ENCODE measurements at regions not wholly inside any gene's neighbourhood (a gene's known extent, or its start where the extent isn't known, plus 50 kb on each side); places are given as distances from the start of the nearest gene placed in this dataset.

DNA sequence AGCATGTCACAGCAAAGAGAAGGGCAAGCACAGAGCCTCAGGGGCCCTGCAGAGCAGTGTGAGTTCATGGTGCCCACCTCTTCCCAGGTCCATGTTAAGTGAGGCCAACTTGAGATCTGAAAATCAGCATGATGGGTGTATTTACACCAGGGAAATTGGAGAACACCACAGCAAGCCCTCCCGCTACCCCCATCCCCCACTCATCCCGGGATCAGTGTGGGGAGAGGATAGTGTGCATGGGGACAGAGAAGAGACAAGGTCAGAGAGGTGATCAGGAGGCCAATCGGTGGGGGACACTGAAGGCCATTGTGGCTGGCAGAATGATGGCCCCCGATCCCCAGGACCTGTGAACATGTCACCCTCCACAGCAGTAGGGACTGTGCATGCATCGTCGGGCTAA is 54.7 kb downstream of the PTGR3 start:
- ChIA-PET CTCF (no interaction called here), POLR2A (ENCODE audit: low non-redundant PET) (no interaction called here)
- TF ChIP-seq, protein P1, sequence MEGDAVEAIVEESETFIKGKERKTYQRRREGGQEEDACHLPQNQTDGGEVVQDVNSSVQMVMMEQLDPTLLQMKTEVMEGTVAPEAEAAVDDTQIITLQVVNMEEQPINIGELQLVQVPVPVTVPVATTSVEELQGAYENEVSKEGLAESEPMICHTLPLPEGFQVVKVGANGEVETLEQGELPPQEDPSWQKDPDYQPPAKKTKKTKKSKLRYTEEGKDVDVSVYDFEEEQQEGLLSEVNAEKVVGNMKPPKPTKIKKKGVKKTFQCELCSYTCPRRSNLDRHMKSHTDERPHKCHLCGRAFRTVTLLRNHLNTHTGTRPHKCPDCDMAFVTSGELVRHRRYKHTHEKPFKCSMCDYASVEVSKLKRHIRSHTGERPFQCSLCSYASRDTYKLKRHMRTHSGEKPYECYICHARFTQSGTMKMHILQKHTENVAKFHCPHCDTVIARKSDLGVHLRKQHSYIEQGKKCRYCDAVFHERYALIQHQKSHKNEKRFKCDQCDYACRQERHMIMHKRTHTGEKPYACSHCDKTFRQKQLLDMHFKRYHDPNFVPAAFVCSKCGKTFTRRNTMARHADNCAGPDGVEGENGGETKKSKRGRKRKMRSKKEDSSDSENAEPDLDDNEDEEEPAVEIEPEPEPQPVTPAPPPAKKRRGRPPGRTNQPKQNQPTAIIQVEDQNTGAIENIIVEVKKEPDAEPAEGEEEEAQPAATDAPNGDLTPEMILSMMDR (conservative IDR thresholded peaks at IDR 0.05; ENCODE audit: low read depth): no peak
- DNase-seq (ENCODE audit: low spot score): no peak
- no peak overlapping the region for H3K27ac ChIP-seq

DNA sequence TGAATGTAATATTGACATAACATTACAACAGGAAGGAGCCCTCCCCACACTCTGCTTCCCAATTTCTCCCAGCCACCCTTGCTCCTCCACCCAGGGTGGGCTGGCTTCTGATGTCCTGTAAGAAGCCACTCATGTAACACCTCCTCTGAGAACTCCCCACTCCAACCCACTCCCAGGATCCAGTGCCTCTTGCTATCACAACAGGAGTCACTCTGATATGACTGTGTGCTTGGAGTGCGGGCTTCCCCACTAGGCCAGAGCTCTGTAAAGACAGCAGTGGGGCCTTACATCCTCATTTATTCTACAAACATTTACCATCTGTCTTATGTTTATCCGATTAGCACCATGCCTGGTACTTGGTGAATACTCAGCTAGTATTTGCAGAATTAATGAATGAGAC is 65.1 kb downstream of the PTGR3 start:
- ChIA-PET CTCF (interaction anchor here (0.6 kb wide), 1 partner anchor 25 kb away, joined by 4 read pairs; no protein-coding TSS in a partner anchor), POLR2A (ENCODE audit: low non-redundant PET) (no interaction called here)
- TF ChIP-seq, protein P1 (conservative IDR thresholded peaks at IDR 0.05; ENCODE audit: low read depth): no peak
- DNase-seq (ENCODE audit: low spot score): no peak
- no peak overlapping the region for H3K27ac ChIP-seq

DNA sequence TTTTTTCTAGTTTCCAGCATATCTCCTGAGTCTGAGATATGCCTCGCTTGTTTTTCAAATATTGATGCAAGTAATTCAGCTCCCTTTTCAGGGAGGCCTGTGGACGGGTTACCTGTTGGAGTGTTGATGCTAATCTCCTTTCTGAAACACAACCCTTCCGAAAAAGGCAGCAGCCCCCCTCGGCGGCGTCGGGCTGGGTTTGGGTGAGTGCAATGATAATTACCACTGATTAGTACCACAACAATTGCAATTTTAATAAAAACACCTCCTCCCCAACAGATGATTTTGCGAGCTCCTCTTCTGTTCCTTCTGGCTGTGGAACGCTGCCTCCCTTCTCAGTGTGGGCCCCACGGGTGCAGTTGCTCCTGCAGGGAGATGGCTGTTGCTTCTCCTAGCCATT is 66.3 kb downstream of the PTGR3 start:
- H3K27ac ChIP-seq: no peak overlapping the region
- POLR2A ChIA-PET (ENCODE audit: low non-redundant PET): no interaction called here
- no peak for DNase-seq (ENCODE audit: low spot score)
- TF ChIP-seq, protein P1 (conservative IDR thresholded peaks at IDR 0.05; ENCODE audit: low read depth): no peak
- CTCF ChIA-PET: interaction anchor here (0.6 kb wide), 1 partner anchor 186 kb away, joined by 4 read pairs; no protein-coding TSS in a partner anchor

DNA sequence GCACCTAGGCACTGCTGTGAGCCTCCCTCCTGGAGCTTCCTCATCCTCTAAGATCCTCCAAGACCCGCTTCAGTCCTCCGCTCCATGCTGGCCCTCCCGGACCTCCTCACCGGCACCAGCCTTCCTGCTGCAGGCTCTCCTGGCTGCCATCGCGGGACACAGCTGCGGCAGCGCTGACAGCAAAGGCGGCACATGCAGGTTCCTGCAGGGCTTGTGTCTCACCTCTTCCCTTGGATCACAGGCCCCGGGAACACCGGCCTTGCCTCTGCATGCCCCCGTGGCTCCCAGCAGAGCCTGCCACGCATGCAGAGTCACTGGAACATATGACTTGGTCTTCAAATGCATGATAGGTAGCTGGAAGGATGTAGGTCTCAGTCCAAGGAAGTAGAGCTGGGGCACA is 67.2 kb downstream of the PTGR3 start:
- POLR2A ChIA-PET (ENCODE audit: low non-redundant PET): no interaction called here
- DNase-seq (ENCODE audit: low spot score): no peak
- CTCF ChIA-PET: no interaction called here
- no peak overlapping the region for H3K27ac ChIP-seq
- TF ChIP-seq, protein P1 (conservative IDR thresholded peaks at IDR 0.05; ENCODE audit: low read depth): no peak

DNA sequence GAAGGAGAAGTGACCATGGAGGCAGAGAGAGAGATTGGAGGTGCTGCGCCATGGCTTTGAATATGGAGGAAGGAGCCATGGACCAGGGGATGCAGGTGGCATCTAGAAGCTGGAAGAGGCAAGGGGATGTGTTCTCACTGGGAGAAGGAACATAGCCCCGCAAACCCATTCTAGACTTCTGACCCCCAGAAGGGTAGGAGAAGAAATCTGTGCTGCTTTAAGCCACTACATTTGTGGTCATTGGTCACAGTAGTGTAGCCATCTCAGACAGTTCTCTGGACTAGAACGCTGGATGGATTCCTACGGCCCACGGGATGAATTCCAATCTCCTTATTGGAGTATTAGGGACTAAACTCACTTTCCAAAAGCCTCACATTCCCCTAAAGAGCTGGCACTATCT is 67.8 kb downstream of the PTGR3 start:
- H3K27ac ChIP-seq: no peak overlapping the region
- DNase-seq (ENCODE audit: low spot score): no peak
- TF ChIP-seq, protein P1 (conservative IDR thresholded peaks at IDR 0.05; ENCODE audit: low read depth): no peak
- ChIA-PET POLR2A (ENCODE audit: low non-redundant PET) (no interaction called here), CTCF (no interaction called here)

DNA sequence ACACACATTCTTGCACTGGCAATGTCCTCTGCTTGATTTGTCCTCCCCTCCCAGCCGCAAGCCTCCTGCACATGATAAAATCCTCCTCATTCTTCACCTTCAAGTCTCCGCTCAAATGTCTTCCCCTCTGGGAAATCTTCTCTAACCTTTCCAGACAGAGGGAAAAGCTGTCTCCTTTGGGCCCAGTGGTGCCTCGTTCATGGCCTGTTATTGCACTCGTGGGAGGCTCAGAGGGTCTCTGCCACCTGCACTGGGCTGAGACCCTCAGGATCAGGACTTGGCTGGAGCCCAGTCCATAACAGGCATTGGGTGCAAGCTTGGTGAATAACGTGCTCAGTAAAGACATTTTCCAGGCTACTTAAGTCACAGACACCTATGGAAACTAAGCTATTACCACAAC is 68.6 kb downstream of the PTGR3 start:
- no peak for DNase-seq (ENCODE audit: low spot score)
- TF ChIP-seq, protein P1 (conservative IDR thresholded peaks at IDR 0.05; ENCODE audit: low read depth): no peak
- ChIA-PET POLR2A (ENCODE audit: low non-redundant PET) (no interaction called here), CTCF (interaction anchor here (0.6 kb wide), 1 partner anchor 1286 kb away, joined by 3 read pairs; no protein-coding TSS in a partner anchor)
- no peak overlapping the region for H3K27ac ChIP-seq
